LNCAP (cell line): ENCODE measurements at regions not wholly inside any gene's neighbourhood (a gene's known extent, or its start where the extent isn't known, plus 50 kb on each side); places are given as distances from the start of the nearest gene placed in this dataset.

ENCODE experiments used
- CTCF ChIP-seq: fragments of 450-650 bp; IDR thresholded peaks from 2 replicates; pipeline ENCODE4 v1.5.1; 2017; ENCODE audit warnings: mild to moderate bottlenecking

GRCh38 chr7:25906760-25907159 lies 245.2 kb upstream of the NFE2L3 start:
- no peak for TF ChIP-seq CTCF

- no peak for TF ChIP-seq CTCF
Measured at GRCh38 chr7:25907214-25907613, 244.8 kb upstream of the NFE2L3 start.

- no peak for TF ChIP-seq CTCF
Measured at GRCh38 chr7:25907731-25908130, 244.3 kb upstream of the NFE2L3 start.

GRCh38 chr7:25908154-25908949 lies 243.6 kb upstream of the NFE2L3 start:
- no peak for TF ChIP-seq CTCF

- no peak for TF ChIP-seq CTCF
Measured at GRCh38 chr7:25911738-25912607, 240.0 kb upstream of the NFE2L3 start.

GRCh38 chr7:25913598-25914224 lies 238.3 kb upstream of the NFE2L3 start:
- no peak for TF ChIP-seq CTCF

GRCh38 chr7:25918731-25919130 lies 233.3 kb upstream of the NFE2L3 start:
- TF ChIP-seq CTCF, result no peak
